ENCODE measurements at regions not wholly inside any gene's neighbourhood (a gene's known extent, or its start where the extent isn't known, plus 50 kb on each side); places are given as distances from the start of the nearest gene placed in this dataset.

GRCh38 chr18:7332452-7332851, 101.6 kb downstream of the LRRC30 start:
- H3K4me3 ChIP-seq (ENCODE audit: low read length) = no peak overlapping the region
- H3K79me2 ChIP-seq (ENCODE audit: control insufficient read depth, low read length) = no peaks in the 10 kb centered on the region
- TF ChIP-seq EZH2phosphoT487 (IDR thresholded peaks at IDR 0.05; ENCODE audit: borderline replicate concordance, low read length) (no peak), CTCF (IDR thresholded peaks at IDR 0.05; ENCODE audit: low read depth, low read length, poor library complexity, severe bottlenecking) (no peak)
- no peaks in the 10 kb centered on the region; the same call in 1 of the 2 replicates for H3K9me3 ChIP-seq (ENCODE audit: control insufficient read depth, insufficient read depth, low read length)
- no peaks in the 10 kb centered on the region for H3K36me3 ChIP-seq (ENCODE audit: control insufficient read depth, low read length)
- H3K9me2 ChIP-seq (replicated peaks; ENCODE audit: control insufficient read depth, low read length) = no peaks in the 10 kb centered on the region
- no peaks in the 10 kb centered on the region for H4K20me1 ChIP-seq (ENCODE audit: control insufficient read depth, insufficient read depth, low read depth, low read length)
- H3K4me2 ChIP-seq (ENCODE audit: low read length) = no peak overlapping the region
- H3K27ac ChIP-seq (ENCODE audit: low read depth, low read length) = no peak overlapping the region
- no peaks in the 10 kb centered on the region for H3K4me1 ChIP-seq (ENCODE audit: control insufficient read depth, low read length)
- H3K27me3 ChIP-seq (ENCODE audit: control insufficient read depth, low read length) = no peaks in the 10 kb centered on the region
- H3F3A ChIP-seq (ENCODE audit: control insufficient read depth, insufficient read depth) = no peaks in the 10 kb centered on the region

GRCh38 chr18:7333025-7333562, 102.2 kb downstream of the LRRC30 start:
- Histone ChIP-seq H3K27ac (ENCODE audit: low read depth, low read length) (no peak overlapping the region), H3F3A (ENCODE audit: control insufficient read depth, insufficient read depth) (no peaks in the 10 kb centered on the region), H4K20me1 (ENCODE audit: control insufficient read depth, insufficient read depth, low read depth, low read length) (no peaks in the 10 kb centered on the region), H3K9me2 (replicated peaks; ENCODE audit: control insufficient read depth, low read length) (no peaks in the 10 kb centered on the region), H3K4me2 (ENCODE audit: low read length) (no peak overlapping the region), H3K27me3 (ENCODE audit: control insufficient read depth, low read length) (no peaks in the 10 kb centered on the region), H3K79me2 (ENCODE audit: control insufficient read depth, low read length) (no peaks in the 10 kb centered on the region), H3K36me3 (ENCODE audit: control insufficient read depth, low read length) (no peaks in the 10 kb centered on the region), H3K9me3 (ENCODE audit: control insufficient read depth, insufficient read depth, low read length) (no peaks in the 10 kb centered on the region; the same call in 1 of the 2 replicates), H3K4me1 (ENCODE audit: control insufficient read depth, low read length) (no peaks in the 10 kb centered on the region), H3K4me3 (ENCODE audit: low read length) (no peak overlapping the region)
- TF ChIP-seq CTCF (IDR thresholded peaks at IDR 0.05; ENCODE audit: low read depth, low read length, poor library complexity, severe bottlenecking) = no peak
- no peak for TF ChIP-seq EZH2phosphoT487 (IDR thresholded peaks at IDR 0.05; ENCODE audit: borderline replicate concordance, low read length)

GRCh38 chr18:7334973-7335568, 104.2 kb downstream of the LRRC30 start:
- H3K4me3 ChIP-seq (ENCODE audit: low read length) = no peak overlapping the region
- H3K79me2 ChIP-seq (ENCODE audit: control insufficient read depth, low read length) = no peaks in the 10 kb centered on the region
- no peaks in the 10 kb centered on the region for H3F3A ChIP-seq (ENCODE audit: control insufficient read depth, insufficient read depth)
- H4K20me1 ChIP-seq (ENCODE audit: control insufficient read depth, insufficient read depth, low read depth, low read length) = no peaks in the 10 kb centered on the region
- no peaks in the 10 kb centered on the region for H3K9me2 ChIP-seq (replicated peaks; ENCODE audit: control insufficient read depth, low read length)
- H3K9me3 ChIP-seq (ENCODE audit: control insufficient read depth, insufficient read depth, low read length) = no peaks in the 10 kb centered on the region; the same call in 1 of the 2 replicates
- no peaks in the 10 kb centered on the region for H3K36me3 ChIP-seq (ENCODE audit: control insufficient read depth, low read length)
- TF ChIP-seq EZH2phosphoT487 (IDR thresholded peaks at IDR 0.05; ENCODE audit: borderline replicate concordance, low read length) (no peak), CTCF (IDR thresholded peaks at IDR 0.05; ENCODE audit: low read depth, low read length, poor library complexity, severe bottlenecking) (no peak)
- no peaks in the 10 kb centered on the region for H3K27me3 ChIP-seq (ENCODE audit: control insufficient read depth, low read length)
- H3K4me2 ChIP-seq (ENCODE audit: low read length) = no peak overlapping the region
- no peak overlapping the region for H3K27ac ChIP-seq (ENCODE audit: low read depth, low read length)
- no peaks in the 10 kb centered on the region for H3K4me1 ChIP-seq (ENCODE audit: control insufficient read depth, low read length)
